IMR-90 (cell line): ENCODE measurements at regions not wholly inside any gene's neighbourhood (a gene's known extent, or its start where the extent isn't known, plus 50 kb on each side); places are given as distances from the start of the nearest gene placed in this dataset.

Source experiments
- ATAC-seq: fragments of 200-7000 bp; cut with Tn5 transposase; 2 replicates; pipeline ENCODE4 v1.9.1; 2020; ENCODE audit warnings: low read depth, mild to moderate bottlenecking, moderate library complexity
- BruUV-seq: library from RNA; stranded (reverse); fragments of 400-500 nt; replicated peaks from 2 replicates; lab custom pipeline; 2021; lab: Mats Ljungman, UMichigan
- CTCF ChIA-PET: fragments of 300-600 bp; formaldehyde crosslinking; extraction: SDS; loops from one replicate; lab custom pipeline; 2021; ENCODE audit warnings: antibody characterized with exemption; lab: Yijun Ruan, JAX
- POLR2A ChIA-PET: fragments of 300-600 bp; sonication (Branson Sonifier 250); formaldehyde crosslinking; loops from one replicate; lab custom pipeline; 2022; ENCODE audit warnings: antibody characterized with exemption; ENCODE audit not compliant: unreplicated experiment; lab: Charles Lee
- DNase-seq: peaks from one replicate; pipeline ENCODE4 v3.0.0; 2013
- H2AFZ ChIP-seq: replicated peaks from 2 replicates; pipeline ENCODE3; 2013; ENCODE audit warnings: low read length, mild to moderate bottlenecking; ENCODE audit not compliant: poor library complexity
- H2AK5ac ChIP-seq: 2 replicates; pipeline ENCODE4 v1.6.1; 2013; ENCODE audit warnings: low read depth, low read length, inconsistent platforms
- H2AK9ac ChIP-seq: replicated peaks from 2 replicates; pipeline ENCODE3; 2013; ENCODE audit warnings: mild to moderate bottlenecking, low read depth, low read length, moderate library complexity; ENCODE audit not compliant: poor library complexity
- H2BK120ac ChIP-seq: 2 replicates; pipeline ENCODE4 v1.6.1; 2013; ENCODE audit warnings: low read depth, low read length, inconsistent platforms
- H2BK15ac ChIP-seq: 3 replicates; pipeline ENCODE4 v1.6.1; 2013; ENCODE audit warnings: low read depth, low read length, inconsistent platforms
- H2BK20ac ChIP-seq: 2 replicates; pipeline ENCODE4 v1.6.1; 2013; ENCODE audit warnings: low read depth, mild to moderate bottlenecking, inconsistent platforms, low read length, moderate library complexity
- H2BK5ac ChIP-seq: 2 replicates; pipeline ENCODE4 v1.6.1; 2013; ENCODE audit warnings: mild to moderate bottlenecking, low read depth, low read length, inconsistent platforms; ENCODE audit not compliant: poor library complexity, severe bottlenecking
- H3K14ac ChIP-seq: replicated peaks from 2 replicates; pipeline ENCODE4 v1.6.1; 2013; ENCODE audit warnings: low read depth, low read length, inconsistent platforms
- H3K18ac ChIP-seq: 2 replicates; pipeline ENCODE4 v1.6.1; 2013; ENCODE audit warnings: low read depth, low read length, control low read depth
- H3K23ac ChIP-seq: 2 replicates; pipeline ENCODE4 v1.6.1; 2013; ENCODE audit warnings: low read depth, low read length, inconsistent platforms
- H3K27ac ChIP-seq: 2 replicates; pipeline ENCODE4 v1.5.1; 2013; ENCODE audit warnings: mild to moderate bottlenecking, control low read depth, low read length; ENCODE audit not compliant: insufficient read depth
- H3K27me3 ChIP-seq: 2 replicates; pipeline ENCODE4 v1.6.1; 2013; ENCODE audit warnings: low read length; ENCODE audit not compliant: control insufficient read depth, insufficient read depth
- H3K36me3 ChIP-seq: 2 replicates; pipeline ENCODE4 v1.6.1; 2013; ENCODE audit warnings: low read length, mixed read lengths; ENCODE audit not compliant: control insufficient read depth, insufficient read depth
- H3K4ac ChIP-seq: 2 replicates; pipeline ENCODE4 v1.6.1; 2013; ENCODE audit warnings: low read depth, low read length, inconsistent platforms
- H3K4me1 ChIP-seq: 2 replicates; pipeline ENCODE4 v1.6.1; 2013; ENCODE audit warnings: low read length, mixed read lengths; ENCODE audit not compliant: control insufficient read depth, insufficient read depth
- H3K4me2 ChIP-seq: 2 replicates; pipeline ENCODE4 v1.6.1; 2013; ENCODE audit warnings: low read depth, mild to moderate bottlenecking, control low read depth, low read length, moderate library complexity
- H3K4me3 ChIP-seq: 2 replicates; pipeline ENCODE4 v1.5.1; 2013; ENCODE audit warnings: low read depth, mild to moderate bottlenecking, control low read depth, low read length, moderate library complexity; ENCODE audit not compliant: insufficient read depth
- H3K56ac ChIP-seq: 2 replicates; pipeline ENCODE4 v1.6.1; 2013; ENCODE audit warnings: low read length, inconsistent platforms; ENCODE audit not compliant: insufficient read depth; ENCODE audit errors: extremely low read depth
- H3K79me1 ChIP-seq, 2 experiments: 2 replicates each; pipeline ENCODE4 v1.6.1; 2013; ENCODE audit warnings: low read length in 2 of 2, inconsistent platforms in 1 of 2, low read depth in 1 of 2
- H3K9ac ChIP-seq: 2 replicates; pipeline ENCODE4 v1.6.1; 2013; ENCODE audit warnings: low read depth, low read length, control low read depth
- H3K9me1 ChIP-seq: 2 replicates; pipeline ENCODE4 v1.6.1; 2013; ENCODE audit warnings: low read length, inconsistent platforms; ENCODE audit not compliant: insufficient read depth
- H3K9me3 ChIP-seq: 2 replicates; pipeline ENCODE4 v1.6.1; 2013; ENCODE audit warnings: low read length; ENCODE audit not compliant: control insufficient read depth, insufficient read depth
- H4K20me1 ChIP-seq: 2 replicates; pipeline ENCODE4 v1.6.1; 2013; ENCODE audit warnings: low read length, inconsistent platforms; ENCODE audit not compliant: insufficient read depth
- H4K5ac ChIP-seq: 2 replicates; pipeline ENCODE4 v1.6.1; 2013; ENCODE audit warnings: mild to moderate bottlenecking, low read depth, low read length, control low read depth
- H4K8ac ChIP-seq, 2 experiments: 2 replicates each; pipeline ENCODE4 v1.6.1; 2013; ENCODE audit warnings: low read depth in 2 of 2, low read length in 2 of 2, control low read depth in 1 of 2, inconsistent platforms in 1 of 2
- H4K91ac ChIP-seq: 2 replicates; pipeline ENCODE4 v1.6.1; 2013; ENCODE audit warnings: low read depth, low read length, inconsistent platforms; ENCODE audit not compliant: insufficient read depth
- BHLHE40 ChIP-seq: fragments of 150-350 bp; IDR thresholded peaks from 2 replicates; pipeline ENCODE4 v1.6.1; 2016; ENCODE audit warnings: mild to moderate bottlenecking, low read depth, low read length
- CEBPB ChIP-seq: IDR thresholded peaks from 2 replicates; pipeline ENCODE4 v1.6.1; 2012; ENCODE audit warnings: low read depth, low read length, improper control_type of control experiment
- CHD1 ChIP-seq: IDR thresholded peaks from 2 replicates; pipeline ENCODE4 v1.6.1; 2012; ENCODE audit warnings: low read depth, low read length, improper control_type of control experiment
- FOS ChIP-seq: fragments of 150-350 bp; IDR thresholded peaks from 2 replicates; pipeline ENCODE4 v1.6.1; 2016; ENCODE audit warnings: low read depth, low read length
- MAFK ChIP-seq: IDR thresholded peaks from 2 replicates; pipeline ENCODE4 v1.6.1; 2012; ENCODE audit warnings: low read depth, low read length, improper control_type of control experiment
- MAZ ChIP-seq: IDR thresholded peaks from 2 replicates; pipeline ENCODE4 v1.6.1; 2012; ENCODE audit warnings: low read depth, mild to moderate bottlenecking, low read length, improper control_type of control experiment, moderate library complexity, borderline replicate concordance
- MXI1 ChIP-seq: IDR thresholded peaks from 2 replicates; pipeline ENCODE4 v1.6.1; 2012; ENCODE audit warnings: low read depth, mild to moderate bottlenecking, low read length, moderate library complexity, borderline replicate concordance
- NFE2L2 ChIP-seq: fragments of 150-350 bp; IDR thresholded peaks from 2 replicates; pipeline ENCODE4 v1.6.1; 2016; ENCODE audit warnings: low read depth, mild to moderate bottlenecking, low read length
- POLR2A ChIP-seq: IDR thresholded peaks from 2 replicates; pipeline ENCODE4 v1.6.1; 2012; ENCODE audit warnings: mild to moderate bottlenecking, low read depth, low read length
- RCOR1 ChIP-seq: IDR thresholded peaks from 2 replicates; pipeline ENCODE4 v1.6.1; 2012; ENCODE audit warnings: mild to moderate bottlenecking, low read length, improper control_type of control experiment; ENCODE audit not compliant: insufficient replicate concordance
- RFX5 ChIP-seq: IDR thresholded peaks from 2 replicates; pipeline ENCODE4 v1.8.0; 2012; ENCODE audit warnings: low read depth, mild to moderate bottlenecking, low read length, moderate library complexity
- SMC3 ChIP-seq: fragments of 150-350 bp; IDR thresholded peaks from 2 replicates; pipeline ENCODE4 v1.6.1; 2016; ENCODE audit warnings: low read depth, mild to moderate bottlenecking, antibody characterized with exemption, low read length, moderate library complexity
- WGBS, 2 experiments: methylation state at CpG; one replicate each; pipeline versions ENCODE4 v1.1.5 to v1.1.7; 2013; ENCODE audit warnings: missing lambda C conversion rate in 2 of 2; ENCODE audit not compliant: insufficient read length in 1 of 2; ENCODE audit errors: extremely low coverage in 2 of 2; 5-methylcytosine and 5-hydroxymethylcytosine counted together
- dilution Hi-C: fragments of 300-500 bp; cut with HindIII; formaldehyde crosslinking; loops from one replicate; pipeline ENCODE4 v1.14.3; 2018; ENCODE audit warnings: low sequenced_read_pairs; ENCODE audit not compliant: unreplicated experiment
- in situ Hi-C: fragments of 300-500 bp; cut with MboI; formaldehyde crosslinking; loops from 3 replicates; pipeline ENCODE4 v1.14.3; 2019; ENCODE audit warnings: low sequenced_read_pairs, inconsistent platforms, mixed read lengths
- intact Hi-C: fragments of 100-400 bp; cut with micrococcal nuclease; formaldehyde crosslinking; loops from 2 replicates; pipeline ENCODE4 v1.10.0; 2022
- TF ChIP-seq, protein P1 (sequence below): fragments of 150-350 bp; IDR thresholded peaks from 2 replicates; pipeline ENCODE4 v1.6.1; 2016; ENCODE audit warnings: low read depth, mild to moderate bottlenecking, low read length, moderate library complexity, borderline replicate concordance
- TF ChIP-seq, protein P2 (sequence below): fragments of 150-350 bp; IDR thresholded peaks from 2 replicates; pipeline ENCODE4 v1.6.1; 2017; ENCODE audit warnings: mild to moderate bottlenecking, antibody characterized with exemption, low read length, low read depth
- TF ChIP-seq, protein P3 (sequence below): conservative IDR thresholded peaks from 2 replicates; pipeline ENCODE4 v1.5.1; 2012; ENCODE audit warnings: mild to moderate bottlenecking, low read depth, low read length, improper control_type of control experiment

DNA sequence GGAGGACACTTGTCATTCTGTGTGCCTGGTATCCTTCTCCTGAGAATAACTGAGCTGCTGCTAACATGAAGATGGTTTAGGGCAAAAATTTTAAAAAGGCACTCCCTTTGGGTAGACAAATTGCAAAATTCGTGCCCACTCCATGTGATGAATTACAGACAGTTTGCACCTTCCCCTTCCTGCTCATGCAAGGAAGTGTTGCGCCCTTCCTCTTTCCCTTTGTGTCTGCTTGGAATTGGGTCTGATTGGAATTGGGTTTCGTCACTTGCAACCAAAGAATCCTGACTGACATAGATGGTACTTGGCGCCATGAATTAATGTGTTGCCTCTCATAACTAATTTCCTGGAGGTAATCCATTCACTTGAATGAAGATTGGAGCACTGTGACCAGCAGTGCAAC lies 62.3 kb upstream of the SHLD1 start:
- DNase-seq (no peak), ATAC-seq (no peak)
- H3K9ac ChIP-seq = no peak overlapping the region
- CTCF ChIA-PET = no interaction called here
- no peak overlapping the region for H3K23ac ChIP-seq
- BruUV-seq = no TSS peak
- H3K4me1 ChIP-seq = no peaks in the 10 kb centered on the region
- H2AFZ ChIP-seq = no peak overlapping the region
- H4K20me1 ChIP-seq = no peaks in the 10 kb centered on the region
- 100% methylated on average over 1 of the region's 4 CpGs; no CpG with 5 or more reads in 1 of the 2 experiments for WGBS, 2 experiments
- H4K5ac ChIP-seq = no peak overlapping the region
- intact Hi-C loops (no loop called here), in situ Hi-C loops (no loop called here), dilution Hi-C loops (no loop called here)
- no peak overlapping the region for H3K4ac ChIP-seq
- H2AK5ac ChIP-seq = peak overlapping the region; percentile 23; the same call in 1 of the 2 replicates
- 0 out of 2 replicates have a peak, but pooled peaks cover 3% of the 10 kb centered on the region for H3K9me1 ChIP-seq
- no peak overlapping the region for H2BK5ac ChIP-seq
- no peak overlapping the region for H2BK120ac ChIP-seq
- H4K91ac ChIP-seq = no peak overlapping the region; the same call in 1 of the 2 replicates
- H3K36me3 ChIP-seq = no peaks in the 10 kb centered on the region
- POLR2A ChIA-PET = no interaction called here
- H3K27ac ChIP-seq = no peak overlapping the region
- no peak overlapping the region for H2AK9ac ChIP-seq
- no peaks in the 10 kb centered on the region for H3K9me3 ChIP-seq
- H3K4me3 ChIP-seq = no peak overlapping the region
- no peak overlapping the region for H2BK20ac ChIP-seq
- H3K18ac ChIP-seq = no peak overlapping the region
- 0 out of 3 replicates have a peak overlapping the region, but pooled peaks have one; percentile 26 for H2BK15ac ChIP-seq
- TF ChIP-seq POLR2A (no peak), CEBPB (no peak), MAZ (no peak), BHLHE40 (no peak), NFE2L2 (no peak), RCOR1 (no peak), MXI1 (no peak), SMC3 (no peak), RFX5 (no peak), MAFK (no peak), CHD1 (no peak), FOS (no peak)
- TF ChIP-seq, protein P1, sequence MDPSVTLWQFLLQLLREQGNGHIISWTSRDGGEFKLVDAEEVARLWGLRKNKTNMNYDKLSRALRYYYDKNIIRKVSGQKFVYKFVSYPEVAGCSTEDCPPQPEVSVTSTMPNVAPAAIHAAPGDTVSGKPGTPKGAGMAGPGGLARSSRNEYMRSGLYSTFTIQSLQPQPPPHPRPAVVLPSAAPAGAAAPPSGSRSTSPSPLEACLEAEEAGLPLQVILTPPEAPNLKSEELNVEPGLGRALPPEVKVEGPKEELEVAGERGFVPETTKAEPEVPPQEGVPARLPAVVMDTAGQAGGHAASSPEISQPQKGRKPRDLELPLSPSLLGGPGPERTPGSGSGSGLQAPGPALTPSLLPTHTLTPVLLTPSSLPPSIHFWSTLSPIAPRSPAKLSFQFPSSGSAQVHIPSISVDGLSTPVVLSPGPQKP = no peak
- TF ChIP-seq, protein P2, sequence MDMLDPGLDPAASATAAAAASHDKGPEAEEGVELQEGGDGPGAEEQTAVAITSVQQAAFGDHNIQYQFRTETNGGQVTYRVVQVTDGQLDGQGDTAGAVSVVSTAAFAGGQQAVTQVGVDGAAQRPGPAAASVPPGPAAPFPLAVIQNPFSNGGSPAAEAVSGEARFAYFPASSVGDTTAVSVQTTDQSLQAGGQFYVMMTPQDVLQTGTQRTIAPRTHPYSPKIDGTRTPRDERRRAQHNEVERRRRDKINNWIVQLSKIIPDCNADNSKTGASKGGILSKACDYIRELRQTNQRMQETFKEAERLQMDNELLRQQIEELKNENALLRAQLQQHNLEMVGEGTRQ = no peak
- TF ChIP-seq, protein P3, sequence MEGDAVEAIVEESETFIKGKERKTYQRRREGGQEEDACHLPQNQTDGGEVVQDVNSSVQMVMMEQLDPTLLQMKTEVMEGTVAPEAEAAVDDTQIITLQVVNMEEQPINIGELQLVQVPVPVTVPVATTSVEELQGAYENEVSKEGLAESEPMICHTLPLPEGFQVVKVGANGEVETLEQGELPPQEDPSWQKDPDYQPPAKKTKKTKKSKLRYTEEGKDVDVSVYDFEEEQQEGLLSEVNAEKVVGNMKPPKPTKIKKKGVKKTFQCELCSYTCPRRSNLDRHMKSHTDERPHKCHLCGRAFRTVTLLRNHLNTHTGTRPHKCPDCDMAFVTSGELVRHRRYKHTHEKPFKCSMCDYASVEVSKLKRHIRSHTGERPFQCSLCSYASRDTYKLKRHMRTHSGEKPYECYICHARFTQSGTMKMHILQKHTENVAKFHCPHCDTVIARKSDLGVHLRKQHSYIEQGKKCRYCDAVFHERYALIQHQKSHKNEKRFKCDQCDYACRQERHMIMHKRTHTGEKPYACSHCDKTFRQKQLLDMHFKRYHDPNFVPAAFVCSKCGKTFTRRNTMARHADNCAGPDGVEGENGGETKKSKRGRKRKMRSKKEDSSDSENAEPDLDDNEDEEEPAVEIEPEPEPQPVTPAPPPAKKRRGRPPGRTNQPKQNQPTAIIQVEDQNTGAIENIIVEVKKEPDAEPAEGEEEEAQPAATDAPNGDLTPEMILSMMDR = no peak
- H3K79me1 ChIP-seq = no peaks in the 10 kb centered on the region
- H3K27me3 ChIP-seq = no peaks in the 10 kb centered on the region
- no peak overlapping the region for H3K56ac ChIP-seq
- no peak overlapping the region for H4K8ac ChIP-seq
- H3K14ac ChIP-seq = no peak overlapping the region
- H3K4me2 ChIP-seq = no peak overlapping the region
